ENCODE measurements at regions not wholly inside any gene's neighbourhood (a gene's known extent, or its start where the extent isn't known, plus 50 kb on each side); places are given as distances from the start of the nearest gene placed in this dataset.

DNA sequence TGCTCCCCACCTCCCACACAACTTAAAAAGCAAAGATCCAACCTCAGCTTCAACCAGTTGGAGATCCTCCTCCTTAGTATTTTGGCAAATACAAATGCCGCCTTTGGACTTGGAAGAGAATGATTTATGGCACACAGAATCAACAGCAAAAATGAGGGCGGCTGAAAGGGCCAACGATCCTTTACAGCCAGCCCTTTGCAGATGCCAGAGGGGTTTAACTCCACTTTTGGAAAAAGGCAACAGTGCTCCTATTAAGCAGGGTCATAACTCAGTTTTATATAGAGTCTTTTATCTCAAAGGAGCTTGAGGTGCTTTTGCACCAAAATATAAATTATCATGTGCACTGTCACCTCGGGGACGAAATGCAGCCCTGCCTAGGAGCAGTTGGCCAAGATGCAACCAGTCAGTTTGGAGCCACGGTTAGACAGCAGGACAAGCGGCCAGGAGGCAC, 56.7 kb upstream of the JCAD start:
- DNase-seq = no peak

DNA sequence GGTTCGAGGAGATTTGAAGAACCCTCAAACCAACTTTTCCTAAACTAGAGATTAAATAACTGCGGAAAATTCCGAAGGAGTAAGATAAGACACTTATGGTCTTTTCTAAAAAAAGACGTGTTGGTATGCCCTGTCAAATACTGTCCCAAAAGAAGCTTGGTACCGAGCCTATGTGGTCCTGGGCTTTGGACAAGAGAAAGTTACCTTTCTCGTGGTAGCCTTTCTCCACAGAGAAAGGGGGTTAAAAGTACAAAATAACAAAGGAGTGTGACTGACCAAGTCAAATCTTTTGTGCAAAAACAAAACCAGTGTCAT, 56.2 kb upstream of the JCAD start:
- DNase-seq = no peak

DNA sequence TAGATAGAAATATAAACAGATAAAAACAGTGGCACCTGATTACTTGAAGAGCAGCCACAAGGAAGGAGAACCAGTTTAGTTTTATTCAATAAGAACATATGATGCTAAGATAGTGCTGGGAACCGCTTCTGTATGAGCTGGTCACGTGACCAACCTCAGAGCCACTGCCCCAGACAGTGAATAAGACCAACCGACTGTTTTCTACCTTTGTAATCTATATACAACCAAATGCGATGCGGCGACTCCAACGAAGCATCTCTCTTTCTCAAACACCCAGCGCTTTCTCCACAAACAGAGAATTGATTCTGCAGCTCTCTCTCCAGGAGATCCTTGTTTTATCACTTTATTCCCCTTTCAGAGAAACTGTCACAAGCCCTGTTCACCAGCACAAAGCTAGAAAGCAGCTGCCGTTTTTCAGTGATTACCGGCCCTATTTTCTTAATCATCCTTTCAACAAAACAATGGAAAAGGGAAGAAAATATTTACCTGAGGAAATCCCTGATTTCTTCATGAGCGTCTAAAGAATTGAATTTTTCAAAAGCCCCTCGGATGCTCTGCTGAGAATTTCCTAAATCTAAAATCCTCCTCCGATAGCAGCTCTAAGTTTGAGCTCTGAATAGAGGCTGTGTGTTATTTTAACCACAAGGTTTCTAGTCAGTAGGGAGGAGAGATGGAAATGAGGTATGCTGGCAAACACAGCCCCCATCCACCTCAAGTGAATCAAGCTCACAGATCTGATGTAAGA, 55.7 kb upstream of the JCAD start:
- DNase-seq = no peak

DNA sequence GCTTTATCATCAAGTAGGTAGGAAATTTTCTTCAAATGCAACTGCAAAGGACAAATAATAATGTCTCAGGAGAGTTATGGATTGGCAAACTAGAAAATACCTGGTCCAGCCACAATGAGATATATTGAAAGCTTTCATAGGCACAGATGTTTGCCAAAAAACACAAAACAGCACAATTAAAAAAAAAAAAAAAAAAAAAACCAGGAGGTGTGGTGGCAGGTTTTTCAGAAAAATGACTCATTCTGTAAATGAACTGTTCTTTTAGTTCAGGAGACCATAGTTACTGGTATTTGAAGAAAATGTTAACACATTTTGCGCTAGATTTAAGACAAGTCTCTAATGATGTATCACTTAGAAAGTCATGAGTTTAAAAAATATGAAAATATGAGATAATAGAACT, 55.0 kb upstream of the JCAD start:
- no peak for DNase-seq

DNA sequence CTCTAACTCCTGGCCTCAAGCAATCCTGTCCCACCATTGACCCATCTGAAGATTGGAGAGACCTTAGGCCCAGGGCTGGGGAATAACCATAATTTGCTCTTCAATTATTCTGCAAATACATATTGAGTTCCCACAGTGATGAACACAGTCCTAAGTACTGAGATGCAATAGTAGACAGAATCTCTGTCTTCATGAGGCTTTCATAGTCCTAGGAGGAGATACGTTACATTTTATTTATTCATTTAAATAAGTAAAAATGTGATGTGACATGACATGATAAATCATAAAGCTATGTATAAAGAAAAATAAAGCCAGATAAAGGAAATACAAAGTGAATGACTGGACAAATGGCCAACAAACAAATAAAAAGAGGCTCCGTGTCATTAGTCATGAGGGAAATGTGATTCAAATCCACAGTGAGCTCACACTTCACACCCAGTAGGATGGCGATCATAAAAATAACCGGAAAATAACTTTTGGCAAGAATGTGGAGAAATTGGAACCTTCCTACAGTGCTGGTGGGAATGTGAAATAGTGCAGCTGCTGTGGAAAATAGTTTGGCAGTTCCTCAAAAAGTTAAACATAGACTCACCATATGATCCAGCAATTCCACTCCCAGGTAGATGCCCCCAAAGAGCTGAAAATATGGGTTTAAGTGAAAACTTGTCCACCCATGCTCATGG, 52.1 kb upstream of the JCAD start:
- DNase-seq = peak in 1 of 2 experiments; percentile 71

All from NCI-H446 (cell line).